ENCODE measurements at regions not wholly inside any gene's neighbourhood (a gene's known extent, or its start where the extent isn't known, plus 50 kb on each side); places are given as distances from the start of the nearest gene placed in this dataset.

DNA sequence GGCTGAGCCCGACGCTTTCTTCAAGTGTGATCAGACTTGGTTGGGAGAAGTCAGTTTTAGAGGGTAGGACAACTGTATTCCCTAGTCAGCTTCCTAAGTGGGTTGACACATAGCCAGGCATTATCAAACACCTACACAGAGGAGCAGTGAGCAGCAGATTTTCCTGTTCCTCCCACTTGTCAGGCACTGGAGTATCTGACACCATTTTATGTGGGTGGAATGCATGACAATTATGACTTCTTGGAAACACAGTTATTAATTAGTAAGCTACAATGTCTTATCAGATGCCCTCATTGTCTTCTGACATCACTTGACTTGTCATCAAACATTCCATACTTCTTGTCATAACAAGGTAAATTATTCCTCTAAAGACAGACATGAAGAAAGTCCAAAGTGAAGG, 124.9 kb downstream of the IRX2 start:
- TF ChIP-seq, protein P1, sequence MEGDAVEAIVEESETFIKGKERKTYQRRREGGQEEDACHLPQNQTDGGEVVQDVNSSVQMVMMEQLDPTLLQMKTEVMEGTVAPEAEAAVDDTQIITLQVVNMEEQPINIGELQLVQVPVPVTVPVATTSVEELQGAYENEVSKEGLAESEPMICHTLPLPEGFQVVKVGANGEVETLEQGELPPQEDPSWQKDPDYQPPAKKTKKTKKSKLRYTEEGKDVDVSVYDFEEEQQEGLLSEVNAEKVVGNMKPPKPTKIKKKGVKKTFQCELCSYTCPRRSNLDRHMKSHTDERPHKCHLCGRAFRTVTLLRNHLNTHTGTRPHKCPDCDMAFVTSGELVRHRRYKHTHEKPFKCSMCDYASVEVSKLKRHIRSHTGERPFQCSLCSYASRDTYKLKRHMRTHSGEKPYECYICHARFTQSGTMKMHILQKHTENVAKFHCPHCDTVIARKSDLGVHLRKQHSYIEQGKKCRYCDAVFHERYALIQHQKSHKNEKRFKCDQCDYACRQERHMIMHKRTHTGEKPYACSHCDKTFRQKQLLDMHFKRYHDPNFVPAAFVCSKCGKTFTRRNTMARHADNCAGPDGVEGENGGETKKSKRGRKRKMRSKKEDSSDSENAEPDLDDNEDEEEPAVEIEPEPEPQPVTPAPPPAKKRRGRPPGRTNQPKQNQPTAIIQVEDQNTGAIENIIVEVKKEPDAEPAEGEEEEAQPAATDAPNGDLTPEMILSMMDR (IDR thresholded peaks at IDR 0.05; ENCODE audit: low read depth, low read length, poor library complexity, severe bottlenecking), result no peak
- TF ChIP-seq EZH2phosphoT487 (IDR thresholded peaks at IDR 0.05; ENCODE audit: borderline replicate concordance, low read length), result no peak

Data from DOHH2 (cell line).